Neuronal stem cell (in vitro differentiated cells): ENCODE measurements at regions not wholly inside any gene's neighbourhood (a gene's known extent, or its start where the extent isn't known, plus 50 kb on each side); places are given as distances from the start of the nearest gene placed in this dataset.

Experiments
- DNase-seq: peaks from one replicate; pipeline ENCODE4 v3.0.0-alpha.2; 2013; ENCODE audit warnings: low spot score
- H2AFZ ChIP-seq: one replicate; pipeline ENCODE4 v1.6.1; 2013; ENCODE audit warnings: mild to moderate bottlenecking, low read length, inconsistent platforms
- H2AK5ac ChIP-seq: 2 replicates; pipeline ENCODE4 v1.6.1; 2013; ENCODE audit warnings: low read depth, mild to moderate bottlenecking, inconsistent platforms, low read length, moderate library complexity, mixed read lengths
- H2BK120ac ChIP-seq: 2 replicates; pipeline ENCODE4 v1.6.1; 2013; ENCODE audit warnings: low read depth, mild to moderate bottlenecking, inconsistent platforms, low read length, moderate library complexity, mixed read lengths
- H2BK12ac ChIP-seq: one replicate; pipeline ENCODE4 v1.6.1; 2013; ENCODE audit warnings: low read length, inconsistent platforms
- H2BK15ac ChIP-seq: 2 replicates; pipeline ENCODE4 v1.6.1; 2013; ENCODE audit warnings: mild to moderate bottlenecking, low read length, inconsistent platforms, mixed read lengths
- H2BK5ac ChIP-seq: one replicate; pipeline ENCODE4 v1.6.1; 2013; ENCODE audit warnings: inconsistent platforms, mild to moderate bottlenecking, low read length, moderate library complexity
- H3K14ac ChIP-seq: one replicate; pipeline ENCODE4 v1.6.1; 2013; ENCODE audit warnings: low read length, inconsistent platforms
- H3K18ac ChIP-seq: 2 replicates; pipeline ENCODE4 v1.6.1; 2013; ENCODE audit warnings: low read length, inconsistent platforms
- H3K23ac ChIP-seq: 2 replicates; pipeline ENCODE4 v1.6.1; 2013; ENCODE audit warnings: low read depth, mild to moderate bottlenecking, mixed read lengths, low read length, inconsistent platforms; ENCODE audit not compliant: poor library complexity
- H3K27ac ChIP-seq: replicated peaks from 3 replicates; pipeline ENCODE4 v1.5.1; 2013; ENCODE audit warnings: low read length, inconsistent platforms
- H3K27me3 ChIP-seq, 3 experiments: 2 replicates each; pipeline ENCODE4 v1.6.1; 2013; ENCODE audit warnings: low read length in 3 of 3, mild to moderate bottlenecking in 2 of 3, inconsistent platforms in 1 of 3, low read depth in 1 of 3, mixed read lengths in 1 of 3, moderate library complexity in 1 of 3; ENCODE audit not compliant: control insufficient read depth in 3 of 3, insufficient read depth in 3 of 3
- H3K36me3 ChIP-seq, 2 donors: replicated peaks in 1 of 2; 2 replicates each; pipeline ENCODE4 v1.6.1; 2013; ENCODE audit warnings: low read length in 2 of 2; ENCODE audit not compliant: control insufficient read depth in 2 of 2, insufficient read depth in 2 of 2
- H3K4ac ChIP-seq: 2 replicates; pipeline ENCODE4 v1.6.1; 2013; ENCODE audit warnings: inconsistent platforms, mild to moderate bottlenecking, low read length, moderate library complexity
- H3K4me1 ChIP-seq, 2 donors: 1 replicate in 1 of 2; 2 replicates in 1 of 2; pipeline ENCODE4 v1.6.1; 2013; ENCODE audit warnings: low read length in 2 of 2, low read depth in 1 of 2; ENCODE audit not compliant: control insufficient read depth in 2 of 2, insufficient read depth in 1 of 2
- H3K4me2 ChIP-seq: one replicate; pipeline ENCODE4 v1.6.1; 2013; ENCODE audit warnings: mild to moderate bottlenecking, low read length, inconsistent platforms; ENCODE audit not compliant: insufficient read depth, poor library complexity, severe bottlenecking
- H3K4me3 ChIP-seq, 2 donors: 2 replicates each; pipeline ENCODE4 v1.5.1; 2013; ENCODE audit warnings: low read length in 2 of 2, mild to moderate bottlenecking in 2 of 2, inconsistent platforms in 1 of 2, moderate library complexity in 1 of 2
- H3K79me1 ChIP-seq: one replicate; pipeline ENCODE4 v1.6.1; 2013; ENCODE audit warnings: low read depth, mild to moderate bottlenecking, inconsistent platforms, low read length, moderate library complexity
- H3K9ac ChIP-seq: one replicate; pipeline ENCODE4 v1.6.1; 2013; ENCODE audit warnings: mild to moderate bottlenecking, low read depth, low read length, inconsistent platforms; ENCODE audit not compliant: poor library complexity
- H3K9me3 ChIP-seq, 2 donors: replicated peaks in 1 of 2; 2 replicates each; pipeline versions ENCODE3 to v1.6.1; 2013; ENCODE audit warnings: low read length in 2 of 2, mild to moderate bottlenecking in 2 of 2, inconsistent platforms in 1 of 2, low read depth in 1 of 2, mixed read lengths in 1 of 2, moderate library complexity in 1 of 2; ENCODE audit not compliant: control insufficient read depth in 2 of 2, insufficient read depth in 1 of 2
- H4K8ac ChIP-seq: one replicate; pipeline ENCODE4 v1.6.1; 2013; ENCODE audit warnings: low read depth, mild to moderate bottlenecking, inconsistent platforms, low read length, moderate library complexity
- H4K91ac ChIP-seq: one replicate; pipeline ENCODE4 v1.6.1; 2013; ENCODE audit warnings: low read length, low read depth, mild to moderate bottlenecking, inconsistent platforms; ENCODE audit not compliant: poor library complexity
- WGBS, 2 donors: extraction: QIAGEN DNeasy Blood & Tissue Kit; methylation state at CpG; one replicate each; pipeline ENCODE4 v1.1.7; 2013; ENCODE audit warnings: missing lambda C conversion rate in 2 of 2, mixed read lengths in 1 of 2; ENCODE audit not compliant: insufficient read length in 2 of 2, insufficient replicate concordance in 1 of 2; ENCODE audit errors: extremely low coverage in 2 of 2; 5-methylcytosine and 5-hydroxymethylcytosine counted together

- Histone ChIP-seq H4K8ac (no peak overlapping the region), H2BK12ac (no peak overlapping the region), H2BK120ac (no peak overlapping the region), H3K9ac (no peak overlapping the region), H3K14ac (no peak overlapping the region), H3K27ac (no peak overlapping the region), H3K18ac (no peak overlapping the region), H3K4me2 (no peak overlapping the region), H2AFZ (no peak overlapping the region), H3K4me1 (no peaks in the 10 kb centered on the region), H3K23ac (no peak overlapping the region), H2AK5ac (no peak overlapping the region), H3K27me3 (no peaks in the 10 kb centered on the region), H3K4ac (no peak overlapping the region), H4K91ac (no peak overlapping the region), H3K4me3 (no peak overlapping the region), H2BK5ac (no peak overlapping the region), H3K36me3 (no peaks in the 10 kb centered on the region), H3K79me1 (no peaks in the 10 kb centered on the region), H3K9me3 (no peaks in the 10 kb centered on the region), H2BK15ac (no peak overlapping the region)
- no CpG with 5 or more reads among the region's 2 CpGs for WGBS, 2 donors
- DNase-seq, result no peak
Observed at GRCh38 chr10:52568309-52568708, 204.3 kb downstream of the MBL2 start.

GRCh38 chr10:52570490-52570889, 202.1 kb downstream of the MBL2 start:
- no peak for DNase-seq

GRCh38 chr10:52571018-52571417, 201.6 kb downstream of the MBL2 start:
- no peaks in the 10 kb centered on the region for H3K36me3 ChIP-seq
- H4K91ac ChIP-seq, result no peak overlapping the region
- H3K23ac ChIP-seq, result no peak overlapping the region
- H2BK15ac ChIP-seq, result no peak overlapping the region
- H2BK12ac ChIP-seq, result no peak overlapping the region
- no peak overlapping the region for H3K4me2 ChIP-seq
- no peak overlapping the region for H4K8ac ChIP-seq
- H3K4me1 ChIP-seq, result no peaks in the 10 kb centered on the region
- no peak overlapping the region for H3K27ac ChIP-seq
- H3K9me3 ChIP-seq, result no peaks in the 10 kb centered on the region
- WGBS, 2 donors, result no CpG with 5 or more reads among the region's 2 CpGs
- no peak overlapping the region for H3K18ac ChIP-seq
- no peak overlapping the region for H2AK5ac ChIP-seq
- H3K27me3 ChIP-seq, result no peaks in the 10 kb centered on the region
- no peak overlapping the region for H3K4me3 ChIP-seq
- H3K4ac ChIP-seq, result no peak overlapping the region
- no peak for DNase-seq
- H3K79me1 ChIP-seq, result no peaks in the 10 kb centered on the region
- no peak overlapping the region for H2BK120ac ChIP-seq
- H2BK5ac ChIP-seq, result no peak overlapping the region
- H3K9ac ChIP-seq, result no peak overlapping the region
- H3K14ac ChIP-seq, result no peak overlapping the region
- no peak overlapping the region for H2AFZ ChIP-seq

More at GRCh38 chr10:52570490-52570889, 202.1 kb downstream of the MBL2 start:
- no peak overlapping the region for H3K27ac ChIP-seq
- no peak overlapping the region for H2BK15ac ChIP-seq
- H3K4me1 ChIP-seq, result no peaks in the 10 kb centered on the region
- H3K27me3 ChIP-seq, result no peaks in the 10 kb centered on the region
- H3K79me1 ChIP-seq, result no peaks in the 10 kb centered on the region
- no peak overlapping the region for H2BK12ac ChIP-seq
- H3K23ac ChIP-seq, result no peak overlapping the region
- no peak overlapping the region for H2AK5ac ChIP-seq
- H3K4ac ChIP-seq, result no peak overlapping the region
- H3K9me3 ChIP-seq, result no peaks in the 10 kb centered on the region
- no peak overlapping the region for H2BK120ac ChIP-seq
- no peak overlapping the region for H3K9ac ChIP-seq
- H3K4me2 ChIP-seq, result no peak overlapping the region
- no peak overlapping the region for H3K18ac ChIP-seq
- no peak overlapping the region for H4K91ac ChIP-seq
- no peak overlapping the region for H3K14ac ChIP-seq
- H2BK5ac ChIP-seq, result no peak overlapping the region
- H2AFZ ChIP-seq, result no peak overlapping the region
- H3K36me3 ChIP-seq, result no peaks in the 10 kb centered on the region
- no peak overlapping the region for H3K4me3 ChIP-seq
- WGBS, 2 donors, result no CpG with 5 or more reads among the region's 1 CpG
- H4K8ac ChIP-seq, result no peak overlapping the region

- H3K4me3 ChIP-seq, result no peak overlapping the region
- DNase-seq, result no peak
- no peak overlapping the region for H3K9ac ChIP-seq
- H4K8ac ChIP-seq, result no peak overlapping the region
- no peak overlapping the region for H3K23ac ChIP-seq
- no peak overlapping the region for H2BK120ac ChIP-seq
- H3K36me3 ChIP-seq, result no peaks in the 10 kb centered on the region
- H2BK5ac ChIP-seq, result no peak overlapping the region
- H2AK5ac ChIP-seq, result no peak overlapping the region
- no CpG with 5 or more reads among the region's 3 CpGs for WGBS, 2 donors
- H4K91ac ChIP-seq, result no peak overlapping the region
- H3K18ac ChIP-seq, result no peak overlapping the region
- no peak overlapping the region for H3K4ac ChIP-seq
- no peak overlapping the region for H3K27ac ChIP-seq
- H3K27me3 ChIP-seq, result no peaks in the 10 kb centered on the region
- no peaks in the 10 kb centered on the region for H3K4me1 ChIP-seq
- no peak overlapping the region for H2BK12ac ChIP-seq
- H3K79me1 ChIP-seq, result no peaks in the 10 kb centered on the region
- no peak overlapping the region for H2AFZ ChIP-seq
- H3K4me2 ChIP-seq, result no peak overlapping the region
- H3K9me3 ChIP-seq, result no peaks in the 10 kb centered on the region
- H2BK15ac ChIP-seq, result no peak overlapping the region
- H3K14ac ChIP-seq, result no peak overlapping the region
Observed at GRCh38 chr10:52571516-52572182, 200.9 kb downstream of the MBL2 start.
